GM04503 (cell line): ENCODE measurements at regions not wholly inside any gene's neighbourhood (a gene's known extent, or its start where the extent isn't known, plus 50 kb on each side); places are given as distances from the start of the nearest gene placed in this dataset.
A peak's percentile ranks its signal among the peaks of the same experiment; 100 is the strongest.
"Not testable (repeated sequence)": the region's sequence is repeated elsewhere in the genome, so short reads cannot be mapped to it uniquely, and the experiment has no call there.

ENCODE experiments used
- DNase-seq: peaks from one replicate; pipeline ENCODE4 v3.0.0-alpha.2; 2012; ENCODE audit warnings: low read depth

DNA sequence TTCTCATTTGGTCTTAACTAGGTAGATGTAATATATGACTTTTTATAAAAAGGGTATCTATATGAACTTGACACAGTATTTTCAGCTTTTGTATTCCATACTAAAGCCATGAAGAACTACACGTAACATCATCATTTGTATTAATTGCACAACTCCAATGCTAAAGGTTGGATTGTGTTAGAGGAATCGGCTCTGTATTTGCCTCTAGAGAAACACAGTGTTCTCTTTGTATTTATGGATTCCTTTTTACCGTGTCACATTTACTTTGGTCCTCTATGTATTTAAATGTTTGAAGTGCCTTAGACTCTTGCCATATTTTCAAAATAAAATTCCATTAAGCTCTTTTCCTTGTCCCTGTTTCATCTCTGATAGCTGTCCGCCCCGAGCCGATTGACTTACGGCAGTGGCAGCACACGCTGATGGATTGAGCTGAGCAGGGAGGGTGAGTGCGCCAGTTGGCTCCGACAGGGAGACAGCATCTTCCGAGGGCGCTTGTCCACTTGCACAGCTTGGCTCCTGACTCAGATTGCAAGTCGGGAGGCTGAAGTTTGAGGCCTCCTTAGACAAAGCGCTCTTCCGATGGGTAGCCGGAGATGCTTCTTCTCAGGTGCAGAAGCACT, 95.6 kb upstream of the DMRT1 start:
- no peak for DNase-seq

GRCh38 chr9:746661-747434, 94.6 kb upstream of the DMRT1 start:
- no peak for DNase-seq

DNA sequence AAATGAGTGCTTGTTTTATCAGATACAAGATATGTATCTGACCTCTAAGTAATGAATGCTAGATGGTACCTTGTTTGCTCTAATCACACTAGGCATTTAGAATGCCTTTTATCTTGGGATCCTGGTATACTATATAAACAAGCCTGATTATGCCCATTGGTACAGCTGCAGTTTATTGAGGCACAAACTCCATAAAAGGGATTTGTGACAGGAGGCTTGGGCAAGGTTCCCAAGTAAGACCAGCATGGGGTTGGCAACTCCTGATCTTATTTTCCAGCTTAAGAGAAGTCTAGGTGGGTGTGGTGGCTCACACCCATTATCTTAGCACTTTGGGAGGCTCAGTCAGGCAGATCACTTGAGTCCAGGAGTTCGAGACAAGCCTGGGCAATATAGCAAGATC, 93.9 kb upstream of the DMRT1 start:
- DNase-seq, result no peak

- DNase-seq, result no peak
Observed at GRCh38 chr9:748861-749497, 92.5 kb upstream of the DMRT1 start.

GRCh38 chr9:749716-750115, 91.8 kb upstream of the DMRT1 start:
- DNase-seq, result no peak

DNA sequence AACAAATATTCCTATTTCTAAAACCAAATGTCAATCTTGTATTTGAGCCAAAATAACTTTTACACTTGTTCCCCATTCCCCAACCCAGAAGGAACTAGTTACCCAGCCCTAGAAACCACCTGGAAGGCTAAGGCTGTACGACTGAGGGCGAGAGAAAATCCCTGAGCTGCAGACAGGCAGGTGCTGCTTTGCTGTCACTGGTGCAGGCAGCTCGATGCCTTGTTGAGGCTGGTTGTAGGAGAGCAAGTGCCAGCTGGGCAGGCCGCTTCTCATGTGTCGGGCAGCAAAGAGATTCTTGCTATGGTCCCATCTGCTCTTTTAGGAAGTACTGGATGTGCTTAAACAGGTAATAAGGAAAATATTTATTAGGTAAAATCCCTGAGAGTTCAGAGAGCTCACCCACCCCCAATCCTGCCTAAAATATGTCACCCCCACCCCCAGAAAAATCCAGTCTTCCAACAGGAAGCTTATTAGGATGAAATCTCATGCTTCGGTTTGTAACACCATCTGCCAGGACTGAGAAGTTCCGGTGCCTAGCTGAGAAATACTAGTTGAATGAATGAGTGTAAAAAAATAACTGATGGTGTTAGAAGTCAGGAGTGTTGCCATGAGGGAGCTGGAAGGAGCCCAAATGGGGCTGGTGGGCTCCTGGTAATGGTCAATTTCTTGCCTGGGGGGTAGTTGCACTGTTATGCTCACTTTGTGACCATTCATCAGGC, 91.1 kb upstream of the DMRT1 start:
- DNase-seq, result no peak

DNA sequence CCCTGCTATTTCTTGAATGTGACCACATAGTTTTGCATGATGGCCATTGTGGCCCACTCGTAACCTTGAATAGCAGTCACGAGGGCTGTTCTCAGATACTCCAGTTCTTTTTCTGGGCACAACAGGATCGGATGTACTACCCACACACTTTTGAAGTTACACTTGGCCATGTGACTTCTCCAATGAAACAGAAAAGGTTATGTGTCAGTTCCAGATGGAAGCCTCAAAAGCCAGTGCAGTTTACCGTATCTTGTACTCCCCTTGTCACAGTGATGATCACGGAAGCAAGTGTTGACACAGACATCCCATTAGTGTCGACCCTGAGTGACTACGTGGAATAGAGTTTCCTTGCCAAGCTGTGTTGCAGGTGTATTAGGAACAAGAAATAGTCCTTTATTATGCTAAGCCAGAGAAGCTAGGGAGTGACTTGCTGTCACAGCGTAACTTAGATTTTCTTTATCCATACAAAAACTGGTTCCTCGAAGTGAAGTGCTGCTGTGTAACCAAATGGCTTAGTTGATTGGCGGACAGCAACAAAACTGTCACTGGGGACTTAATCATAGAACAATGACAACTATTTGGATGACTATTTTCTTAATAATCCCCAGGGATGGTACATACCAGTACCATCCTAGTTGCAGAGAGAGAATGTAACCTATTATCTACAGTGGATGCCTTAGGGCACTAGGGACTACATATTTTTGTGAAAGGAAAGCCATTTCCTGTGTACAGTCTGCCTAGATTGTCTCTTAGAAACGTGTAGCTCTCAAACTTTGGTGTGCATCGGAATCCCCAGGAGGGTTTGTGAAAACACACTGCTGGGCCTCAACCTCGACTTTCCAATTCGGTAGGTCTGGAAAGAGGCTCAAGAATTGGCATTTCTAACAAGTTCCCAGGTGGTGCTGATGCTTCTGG, 90.1 kb upstream of the DMRT1 start:
- DNase-seq, result peak; percentile 39

GRCh38 chr9:752201-752600, 89.3 kb upstream of the DMRT1 start:
- DNase-seq, result peak; percentile 93

- no peak for DNase-seq
Observed at GRCh38 chr9:752681-753200, 88.8 kb upstream of the DMRT1 start.

DNA sequence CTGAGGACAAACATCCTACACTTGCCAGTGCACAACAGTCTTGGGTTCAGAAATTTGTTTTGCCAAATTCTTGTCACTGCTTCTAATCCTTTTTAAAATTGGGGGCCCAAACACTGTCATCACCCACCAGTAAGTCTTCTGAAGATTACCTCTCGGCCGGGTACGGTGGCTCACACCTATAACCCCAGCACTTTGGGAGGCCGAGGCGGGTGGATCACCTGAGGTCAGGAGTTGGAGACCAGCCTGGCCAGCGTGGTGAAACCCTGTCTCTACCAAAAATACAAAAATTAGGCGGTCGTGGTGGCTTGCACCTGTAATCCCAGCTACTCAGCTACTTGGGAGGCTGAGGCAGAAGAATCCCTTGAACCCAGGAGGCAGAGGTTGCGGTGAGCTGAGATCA, 87.8 kb upstream of the DMRT1 start:
- DNase-seq, result not testable (repeated sequence)

- DNase-seq, result no peak
Observed at GRCh38 chr9:754150-754931, 87.2 kb upstream of the DMRT1 start.

GRCh38 chr9:755454-756381, 85.8 kb upstream of the DMRT1 start:
- peak; percentile 89 for DNase-seq

DNA sequence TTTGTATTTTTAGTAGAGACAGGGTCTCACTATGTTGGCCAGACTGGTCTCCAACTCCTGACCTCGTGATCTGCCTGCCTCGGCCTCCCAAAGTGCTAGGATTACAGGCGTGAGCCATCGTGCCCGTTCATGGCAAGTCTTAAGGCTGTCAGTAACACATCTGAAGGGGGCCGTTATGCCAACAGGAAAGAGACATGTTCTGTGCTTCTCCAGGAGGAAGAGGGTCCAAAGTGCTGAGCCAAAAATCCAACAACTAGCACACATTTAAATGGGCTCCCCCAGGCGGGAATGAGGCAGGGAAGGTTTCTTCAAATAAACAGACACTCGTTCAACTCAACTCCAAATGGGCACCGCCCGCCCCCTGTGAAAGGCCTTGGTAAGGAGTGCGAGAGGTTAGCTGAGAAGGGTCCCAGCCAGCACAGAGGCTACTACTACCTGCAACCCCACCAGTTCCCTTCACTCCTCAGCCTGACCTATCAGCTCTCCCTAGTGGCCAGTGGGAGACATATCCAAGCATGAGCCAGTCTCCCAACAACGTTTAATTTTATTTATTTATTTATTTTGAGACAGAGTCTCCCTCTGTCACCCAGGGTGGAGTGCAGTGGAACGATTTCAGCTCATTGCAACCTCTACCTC, 84.1 kb upstream of the DMRT1 start:
- no peak for DNase-seq

DNA sequence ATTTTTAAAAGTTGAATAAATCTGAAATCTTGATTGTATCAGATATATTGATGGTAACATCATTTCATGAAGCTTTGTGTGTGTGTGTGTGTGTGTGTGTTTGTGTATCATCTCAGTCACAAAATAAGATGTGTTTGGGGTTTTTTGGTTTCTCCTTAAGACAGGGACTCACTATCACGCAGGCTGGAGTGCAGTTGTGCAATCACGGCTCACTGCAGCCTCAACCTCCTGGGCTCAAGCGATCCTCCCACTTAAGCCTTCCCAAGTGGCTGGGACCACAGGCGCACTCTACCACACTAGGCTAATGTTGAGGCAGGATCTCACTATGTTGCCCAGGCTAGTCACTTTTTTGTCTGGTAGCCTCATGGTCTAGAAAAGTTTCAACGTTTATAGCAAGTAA, 83.4 kb upstream of the DMRT1 start:
- DNase-seq, result no peak

DNA sequence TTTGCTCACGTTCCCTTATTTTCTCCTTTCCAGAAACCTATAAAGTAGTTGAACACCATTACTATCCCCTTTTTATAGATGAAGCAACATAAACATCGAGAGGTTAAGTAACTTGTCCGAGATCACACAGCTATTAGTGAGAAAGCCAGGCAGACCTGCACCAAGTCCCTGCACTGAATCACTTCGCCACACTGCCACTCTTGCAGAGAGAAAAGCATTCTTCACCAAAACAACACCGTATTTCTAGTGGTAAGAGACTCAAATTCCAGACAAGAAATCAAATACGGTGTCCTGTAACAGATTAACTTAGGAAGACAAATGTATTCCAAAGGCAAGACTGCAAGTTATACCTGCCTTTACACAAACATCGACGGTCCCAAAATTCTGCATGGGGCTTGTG, 82.0 kb upstream of the DMRT1 start:
- no peak for DNase-seq

DNA sequence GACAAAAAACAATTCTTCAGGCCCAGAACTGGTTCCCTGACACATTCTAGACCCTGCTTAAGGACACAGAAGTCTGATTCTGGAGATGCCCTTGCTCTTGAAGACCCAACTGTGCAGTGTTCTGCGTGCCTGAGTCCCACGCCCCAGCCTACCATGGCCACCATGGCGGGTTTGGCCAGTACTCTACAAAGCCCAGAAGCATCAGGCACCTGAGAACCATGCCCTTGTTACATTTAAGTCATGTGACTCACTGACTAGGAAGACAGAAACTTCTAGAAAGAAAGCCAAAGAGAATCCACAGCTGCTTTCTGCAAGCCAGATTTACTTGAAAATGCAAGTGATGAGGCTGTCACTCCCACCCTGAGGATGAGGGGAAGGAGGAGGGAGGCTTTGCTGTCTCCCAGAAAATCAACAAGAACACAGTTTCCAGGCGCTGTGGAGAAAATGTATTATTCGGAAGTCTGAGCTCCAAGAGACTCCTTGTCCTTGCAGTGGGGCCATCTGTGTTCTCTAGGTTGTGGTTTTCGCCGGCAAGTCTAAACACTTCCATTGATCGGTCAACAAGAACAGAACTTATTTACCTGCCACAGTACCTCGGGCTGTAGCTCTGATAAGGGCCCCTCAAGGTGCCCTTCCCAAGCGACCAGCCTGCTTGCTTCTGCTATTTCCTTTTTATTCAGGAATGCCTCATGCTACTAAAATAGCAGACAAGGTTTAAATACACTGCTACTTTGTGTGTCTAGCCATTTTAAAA, 81.3 kb upstream of the DMRT1 start:
- DNase-seq, result no peak

DNA sequence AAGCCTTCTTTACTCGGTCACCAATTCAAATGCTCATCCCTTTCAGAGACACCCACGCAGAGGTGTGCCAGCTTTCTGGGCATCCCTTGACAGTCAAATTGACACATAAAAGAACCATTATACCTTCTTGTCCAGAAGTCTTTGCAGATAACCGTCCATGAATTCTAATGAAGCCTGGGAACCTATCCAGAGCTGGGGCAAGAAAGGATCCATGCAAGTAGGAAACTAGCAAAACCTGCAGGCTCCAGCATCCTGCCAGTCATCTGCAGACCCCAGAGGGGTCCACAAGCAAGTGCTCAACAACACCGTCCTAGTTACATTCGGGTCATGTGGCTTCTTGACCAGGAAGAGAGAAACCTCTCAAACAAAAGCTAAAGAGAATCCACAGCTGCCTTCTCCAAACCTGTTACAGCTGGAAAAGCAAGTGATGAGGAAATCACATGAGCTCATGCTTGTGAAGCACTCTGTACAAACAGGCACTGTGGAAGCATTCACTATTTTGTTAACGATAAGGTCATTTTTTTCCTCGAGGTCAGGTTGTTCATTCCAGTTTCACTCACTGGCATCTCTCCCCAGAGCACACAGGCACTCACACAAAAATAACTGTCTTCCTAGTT, 80.2 kb upstream of the DMRT1 start:
- no peak for DNase-seq
